ENCODE measurements at regions not wholly inside any gene's neighbourhood (a gene's known extent, or its start where the extent isn't known, plus 50 kb on each side); places are given as distances from the start of the nearest gene placed in this dataset.

- DNase-seq = no peak
- 27 to 36% (median 34%) methylated on average over 3 of the region's 3 CpGs for WGBS, 3 donors
- no peak overlapping the region for H3K4me3 ChIP-seq
- no peaks in the 10 kb centered on the region for H3K27me3 ChIP-seq
- no peak overlapping the region for H3K27ac ChIP-seq
- intact Hi-C loops (cut with DNase I) = no loop called here
- no peaks in the 10 kb centered on the region for H3K36me3 ChIP-seq
- no peaks in the 10 kb centered on the region for H3K9me3 ChIP-seq
- no peaks in the 10 kb centered on the region for H3K4me1 ChIP-seq (ENCODE audit: insufficient read depth)
- TF ChIP-seq POLR2A (IDR thresholded peaks at IDR 0.05) (no peak), EP300 (IDR thresholded peaks at IDR 0.05) (no peak), CTCF (IDR thresholded peaks at IDR 0.05) (no peak)
These were observed 245.6 kb upstream of the GOLIM4 start for GRCh38 chr3:168341192-168341815.

GRCh38 chr3:168338161-168338560, 242.4 kb upstream of the GOLIM4 start:
- intact Hi-C loops (cut with DNase I) = no loop called here
- WGBS, 3 donors = 73 to 78% (median 78%) methylated on average over 1 of the region's 1 CpG
- Histone ChIP-seq H3K27me3 (no peaks in the 10 kb centered on the region), H3K36me3 (no peaks in the 10 kb centered on the region), H3K4me1 (ENCODE audit: insufficient read depth) (no peaks in the 10 kb centered on the region), H3K27ac (no peak overlapping the region), H3K9me3 (no peaks in the 10 kb centered on the region), H3K4me3 (no peak overlapping the region)
- TF ChIP-seq CTCF (IDR thresholded peaks at IDR 0.05) (no peak), POLR2A (IDR thresholded peaks at IDR 0.05) (no peak), EP300 (IDR thresholded peaks at IDR 0.05) (no peak)
- no peak for DNase-seq

GRCh38 chr3:168336276-168336675, 240.6 kb upstream of the GOLIM4 start:
- 69 to 78% (median 73%) methylated on average over 3 of the region's 3 CpGs for WGBS, 3 donors
- DNase-seq = no peak
- no peaks in the 10 kb centered on the region for H3K27me3 ChIP-seq
- H3K27ac ChIP-seq = no peak overlapping the region
- H3K4me3 ChIP-seq = no peak overlapping the region
- H3K4me1 ChIP-seq (ENCODE audit: insufficient read depth) = no peaks in the 10 kb centered on the region
- no peaks in the 10 kb centered on the region for H3K9me3 ChIP-seq
- intact Hi-C loops (cut with DNase I) = no loop called here
- H3K36me3 ChIP-seq = no peaks in the 10 kb centered on the region
- TF ChIP-seq POLR2A (IDR thresholded peaks at IDR 0.05) = no peak
- no peak for TF ChIP-seq CTCF (IDR thresholded peaks at IDR 0.05)
- TF ChIP-seq EP300 (IDR thresholded peaks at IDR 0.05) = no peak

GRCh38 chr3:168333410-168333935, 237.7 kb upstream of the GOLIM4 start:
- Histone ChIP-seq H3K27ac (no peak overlapping the region), H3K9me3 (no peaks in the 10 kb centered on the region), H3K36me3 (no peaks in the 10 kb centered on the region), H3K4me3 (no peak overlapping the region), H3K27me3 (no peaks in the 10 kb centered on the region), H3K4me1 (ENCODE audit: insufficient read depth) (no peaks in the 10 kb centered on the region)
- intact Hi-C loops (cut with DNase I) = no loop called here
- no peak for DNase-seq
- TF ChIP-seq EP300 (IDR thresholded peaks at IDR 0.05) = no peak
- TF ChIP-seq CTCF (IDR thresholded peaks at IDR 0.05) = no peak
- TF ChIP-seq POLR2A (IDR thresholded peaks at IDR 0.05) = no peak

All from ovary (tissue), 7 donors.